HCT116 (cell line): ENCODE measurements at regions not wholly inside any gene's neighbourhood (a gene's known extent, or its start where the extent isn't known, plus 50 kb on each side); places are given as distances from the start of the nearest gene placed in this dataset.

Experiments
- ATAC-seq: fragments of 200-7000 bp; cut with Tn5 transposase; 2 replicates; pipeline ENCODE4 v1.9.1; 2020; ENCODE audit warnings: mild to moderate bottlenecking, moderate library complexity
- BruUV-seq: library from RNA; stranded (reverse); fragments of 400-500 nt; replicated peaks from 2 replicates; lab custom pipeline; 2021; lab: Mats Ljungman, UMichigan
- CTCF ChIA-PET: fragments of 300-600 bp; sonication (Branson Sonifier 250); formaldehyde crosslinking; loops from one replicate; lab custom pipeline; 2021; ENCODE audit warnings: antibody characterized with exemption; lab: Charles Lee
- POLR2A ChIA-PET: fragments of 300-600, 350-600 bp; sonication (Branson Sonifier 250); formaldehyde crosslinking; loops from one replicate; lab custom pipeline; 2021; ENCODE audit warnings: antibody characterized with exemption; lab: Charles Lee
- RAD21 ChIA-PET, 2 experiments: fragments of 300-600 bp; sonication (Branson Sonifier 250); formaldehyde crosslinking; loops; one replicate each; lab custom pipeline; 2023; ENCODE audit warnings: low total read pairs in 2 of 2; ENCODE audit not compliant: uncharacterized antibody in 2 of 2, unreplicated experiment in 2 of 2, low non-redundant PET in 1 of 2; lab: Charles Lee
- DNase-seq: peaks from one replicate; pipeline ENCODE4 v3.0.0-alpha.2; 2010; ENCODE audit warnings: low read depth, low spot score
- H2AFZ ChIP-seq: fragments of 200-600 bp; shearing (Covaris generic), sonication (generic); 2 replicates; pipeline ENCODE4 v1.6.1; 2017; ENCODE audit warnings: low read depth, mixed run types, mixed read lengths, antibody characterized with exemption, low read length; ENCODE audit not compliant: poor library complexity, severe bottlenecking
- H3K27ac ChIP-seq: 2 replicates; pipeline ENCODE4 v1.5.1; 2012; ENCODE audit warnings: low read depth, low read length
- H3K27me3 ChIP-seq: fragments of 200-600 bp; sonication (generic); 2 replicates; pipeline ENCODE4 v1.6.1; 2016; ENCODE audit warnings: mixed run types, low read length, mixed read lengths; ENCODE audit not compliant: insufficient read depth
- H3K36me3 ChIP-seq, 2 experiments: fragments of 200-500 bp in 1 of 2; fragments of 200-600 bp in 1 of 2; sonication (Bioruptor generic) in 1 of 2; sonication (generic) in 1 of 2; 2 replicates each; pipeline versions ENCODE4 v1.5.1 to v1.6.1; 2014 to 2016; ENCODE audit warnings: low read length in 2 of 2, inconsistent platforms in 1 of 2, mixed read lengths in 1 of 2, mixed run types in 1 of 2; ENCODE audit not compliant: insufficient read depth in 2 of 2, control insufficient read depth in 1 of 2
- H3K4me1 ChIP-seq, 2 experiments: fragments of 200-600 bp in 1 of 2; sonication (generic) in 1 of 2; 2 replicates each; pipeline versions ENCODE4 v1.5.1 to v1.6.1; 2012 to 2017; ENCODE audit warnings: low read length in 2 of 2, inconsistent platforms in 1 of 2, mild to moderate bottlenecking in 1 of 2, mixed read lengths in 1 of 2, mixed run types in 1 of 2, moderate library complexity in 1 of 2; ENCODE audit not compliant: insufficient read depth in 2 of 2, control insufficient read depth in 1 of 2
- H3K4me2 ChIP-seq: fragments of 200-600 bp; sonication (generic); 2 replicates; pipeline ENCODE4 v1.6.1; 2017; ENCODE audit warnings: mixed run types, low read length, mixed read lengths
- H3K4me3 ChIP-seq, 2 experiments: fragments of 200-600 bp in 1 of 2; sonication (generic) in 1 of 2; replicated peaks in 1 of 2; 2 replicates each; pipeline ENCODE4 v1.5.1; 2011 to 2016; ENCODE audit warnings: low read length in 2 of 2, control low read depth in 1 of 2, low read depth in 1 of 2, mild to moderate bottlenecking in 1 of 2, mixed read lengths in 1 of 2, mixed run types in 1 of 2
- H3K79me2 ChIP-seq: fragments of 200-600 bp; sonication (generic); 2 replicates; pipeline ENCODE4 v1.6.1; 2017; ENCODE audit warnings: mild to moderate bottlenecking, mixed run types, low read length, moderate library complexity, mixed read lengths; ENCODE audit not compliant: insufficient read depth
- H3K9ac ChIP-seq: fragments of 200-600 bp; sonication (generic); 2 replicates; pipeline ENCODE4 v1.6.1; 2016; ENCODE audit warnings: low read length, mixed read lengths
- H3K9me2 ChIP-seq: fragments of 200-600 bp; sonication (generic), shearing (Covaris generic); 2 replicates; pipeline ENCODE4 v1.6.1; 2017; ENCODE audit warnings: mixed run types, mild to moderate bottlenecking, moderate library complexity; ENCODE audit not compliant: insufficient read depth
- H3K9me3 ChIP-seq, 2 experiments: fragments of 200-500 bp in 1 of 2; fragments of 200-600 bp in 1 of 2; sonication (Bioruptor generic) in 1 of 2; sonication (generic) in 1 of 2; 2 replicates each; pipeline ENCODE4 v1.6.1; 2014 to 2017; ENCODE audit warnings: low read length in 2 of 2, mixed read lengths in 2 of 2, inconsistent platforms in 1 of 2, low read depth in 1 of 2, mild to moderate bottlenecking in 1 of 2, mixed run types in 1 of 2, moderate library complexity in 1 of 2; ENCODE audit not compliant: control insufficient read depth in 1 of 2, insufficient read depth in 1 of 2
- H4K20me1 ChIP-seq: fragments of 200-600 bp; sonication (generic), shearing (Covaris generic); 2 replicates; pipeline ENCODE4 v1.6.1; 2017; ENCODE audit warnings: mixed run types, mild to moderate bottlenecking, moderate library complexity; ENCODE audit not compliant: insufficient read depth
- CBX3 ChIP-seq: IDR thresholded peaks from 2 replicates; pipeline ENCODE4 v1.6.1; 2012; ENCODE audit warnings: low read depth
- JUND ChIP-seq: IDR thresholded peaks from 2 replicates; pipeline ENCODE4 v1.6.1; 2012
- MAX ChIP-seq: IDR thresholded peaks from 2 replicates; pipeline ENCODE4 v1.6.1; 2012
- POLR2AphosphoS5 ChIP-seq: IDR thresholded peaks from 2 replicates; pipeline ENCODE4 v1.6.1; 2011; ENCODE audit warnings: mild to moderate bottlenecking, low read depth, low read length, moderate library complexity
- SIN3A ChIP-seq: IDR thresholded peaks from 2 replicates; pipeline ENCODE4 v1.6.1; 2012; ENCODE audit warnings: low read depth
- SP1 ChIP-seq: IDR thresholded peaks from 2 replicates; pipeline ENCODE4 v1.6.1; 2012; ENCODE audit warnings: low read depth
- YY1 ChIP-seq: IDR thresholded peaks from 2 replicates; pipeline ENCODE4 v1.6.1; 2011; ENCODE audit warnings: low read length, low read depth, moderate library complexity, mild to moderate bottlenecking; ENCODE audit not compliant: insufficient replicate concordance; ENCODE audit errors: extremely low read depth
- ZBTB33 ChIP-seq: IDR thresholded peaks from 2 replicates; pipeline ENCODE4 v1.6.1; 2011; ENCODE audit warnings: mild to moderate bottlenecking, low read length, moderate library complexity; ENCODE audit not compliant: insufficient replicate concordance; ENCODE audit errors: extremely low read depth
- intact Hi-C: fragments of 100-400 bp; cut with micrococcal nuclease; formaldehyde crosslinking; loops from 2 replicates; pipeline ENCODE4 v1.10.0; 2022

GRCh38 chr9:13608451-13608850 is 329.0 kb upstream of the MPDZ start (continued):
- TF ChIP-seq ZBTB33 (no peak), YY1 (no peak), JUND (no peak), CBX3 (no peak), SP1 (no peak), MAX (no peak)
- TF ChIP-seq, all 23 proteins: peak for 0

- no peaks in the 10 kb centered on the region for H4K20me1 ChIP-seq
- ChIA-PET POLR2A (no interaction called here), RAD21 (no interaction called here), CTCF (no interaction called here)
- no peak overlapping the region for H3K4me2 ChIP-seq
- H2AFZ ChIP-seq: no peak overlapping the region
- H3K27ac ChIP-seq: no peak overlapping the region
- H3K27me3 ChIP-seq: no peaks in the 10 kb centered on the region
- H3K36me3 ChIP-seq: no peaks in the 10 kb centered on the region
- H3K79me2 ChIP-seq: no peaks in the 10 kb centered on the region
- TF ChIP-seq SP1 (no peak), SIN3A (no peak), POLR2AphosphoS5 (no peak), YY1 (no peak)
- H3K4me1 ChIP-seq: no peaks in the 10 kb centered on the region
- BruUV-seq: no TSS peak
- DNase-seq (no peak), ATAC-seq (no peak)
- no peak overlapping the region for H3K9ac ChIP-seq
- no peak overlapping the region for H3K4me3 ChIP-seq
- H3K9me3 ChIP-seq: peaks cover 0 to 7% of the 10 kb centered on the region in 2 experiments; a peak in 1 of 4 replicates
- intact Hi-C loops: no loop called here
- no peaks in the 10 kb centered on the region for H3K9me2 ChIP-seq
These were observed 328.3 kb upstream of the MPDZ start for GRCh38 chr9:13607481-13608441.
